K562 (cell line): ENCODE measurements at regions not wholly inside any gene's neighbourhood (a gene's known extent, or its start where the extent isn't known, plus 50 kb on each side); places are given as distances from the start of the nearest gene placed in this dataset.

Experiments used
- ATAC-seq: fragments of 200-7000 bp; cut with Tn5 transposase; 3 replicates; pipeline ENCODE4 v1.9.1; 2020; ENCODE audit warnings: moderate library complexity
- BruUV-seq: library from RNA; stranded (reverse); fragments of 400-500 nt; replicated peaks from 2 replicates; lab custom pipeline; 2021; lab: Mats Ljungman, UMichigan
- CTCF ChIA-PET: fragments of 300-600 bp; formaldehyde crosslinking; extraction: SDS; loops from one replicate; lab custom pipeline; 2021; ENCODE audit warnings: low intra/inter-chr PET ratio; lab: Yijun Ruan, JAX
- POLR2A ChIA-PET: fragments of 300-600, 350-650 bp; sonication (Branson Sonifier 250); formaldehyde crosslinking; extraction: SDS; loops from one replicate; lab custom pipeline; 2021; ENCODE audit warnings: antibody characterized with exemption, inconsistent platforms; lab: Yijun Ruan, JAX
- DNase-seq, 4 experiments: peaks; one replicate each; pipeline versions ENCODE4 v3.0.0 to v3.0.0-alpha.2; 2011 to 2018; ENCODE audit warnings: low spot score in 3 of 4, mixed read lengths in 3 of 4; ENCODE audit errors: extremely low read depth in 1 of 4
- FAIRE-seq: peaks from 2 replicates; lab custom pipeline; 2011; peaks lifted over from hg19 to GRCh38; lab: Jason Lieb, UNC
- H2AFZ ChIP-seq: 2 replicates; pipeline ENCODE4 v1.6.0; 2011; ENCODE audit warnings: low read depth, low read length, control low read depth, inconsistent platforms
- H3K27ac ChIP-seq: fragments of 200-600 bp; 3 replicates; pipeline ENCODE4 v1.8.0; 2011; ENCODE audit warnings: low read depth, mild to moderate bottlenecking, control low read depth, inconsistent platforms, low read length, moderate library complexity, mixed read lengths; ENCODE audit errors: extremely low read depth
- H3K27me3 ChIP-seq, 2 experiments: fragments of 300-600 bp in 1 of 2; 2 replicates in 1 of 2; 3 replicates in 1 of 2; pipeline versions ENCODE4 v1.6.0 to v1.8.0; 2011; ENCODE audit warnings: inconsistent platforms in 2 of 2, low read length in 2 of 2, mild to moderate bottlenecking in 1 of 2, mixed read lengths in 1 of 2, moderate library complexity in 1 of 2; ENCODE audit not compliant: control insufficient read depth in 2 of 2, insufficient read depth in 2 of 2
- H3K36me3 ChIP-seq: fragments of 300-600 bp; 3 replicates; pipeline ENCODE4 v1.8.0; 2011; ENCODE audit warnings: mild to moderate bottlenecking, low read length, inconsistent platforms; ENCODE audit not compliant: control insufficient read depth, insufficient read depth
- H3K4me1 ChIP-seq, 2 experiments: fragments of 200-600 bp in 1 of 2; replicated peaks in 1 of 2; 2 replicates in 1 of 2; 3 replicates in 1 of 2; pipeline versions ENCODE4 v1.5.1 to v1.8.0; 2011; ENCODE audit warnings: inconsistent platforms in 2 of 2, low read length in 2 of 2, mild to moderate bottlenecking in 1 of 2, mixed read lengths in 1 of 2, moderate library complexity in 1 of 2; ENCODE audit not compliant: control insufficient read depth in 2 of 2, insufficient read depth in 2 of 2
- H3K4me2 ChIP-seq: 2 replicates; pipeline ENCODE4 v1.6.1; 2011; ENCODE audit warnings: low read length, control low read depth, inconsistent platforms, mixed read lengths; ENCODE audit not compliant: insufficient read depth
- H3K4me3 ChIP-seq: fragments of 200-600 bp; sonication (generic), shearing (Covaris generic); 2 replicates; pipeline ENCODE4 v1.5.1; 2016; ENCODE audit warnings: control low read depth, inconsistent platforms
- H3K79me2 ChIP-seq: fragments of 200-600 bp; 3 replicates; pipeline ENCODE4 v1.8.0; 2011; ENCODE audit warnings: low read length, inconsistent platforms; ENCODE audit not compliant: control insufficient read depth, insufficient read depth
- H3K9ac ChIP-seq, 2 experiments: 2 replicates each; pipeline versions ENCODE4 v1.6.0 to v1.6.1; 2011; ENCODE audit warnings: low read depth in 2 of 2, low read length in 2 of 2, control low read depth in 1 of 2, inconsistent platforms in 1 of 2, mild to moderate bottlenecking in 1 of 2, mixed read lengths in 1 of 2; ENCODE audit not compliant: insufficient read depth in 1 of 2
- H3K9me1 ChIP-seq: one replicate; pipeline ENCODE4 v1.6.0; 2011; ENCODE audit warnings: inconsistent platforms, mild to moderate bottlenecking, low read length, moderate library complexity; ENCODE audit not compliant: control insufficient read depth, insufficient read depth
- H3K9me3 ChIP-seq: replicated peaks from 2 replicates; pipeline ENCODE4 v1.5.1; 2011; ENCODE audit warnings: low read depth, low read length, inconsistent platforms; ENCODE audit not compliant: control insufficient read depth, insufficient read depth
- H4K20me1 ChIP-seq: replicated peaks from 2 replicates; pipeline ENCODE4 v1.6.1; 2011; ENCODE audit warnings: low read length, inconsistent platforms, mixed read lengths; ENCODE audit not compliant: control insufficient read depth, insufficient read depth
- HOXB6 ChIP-seq: fragments of 250-450 bp; sonication (Bioruptor Pico); IDR thresholded peaks from 2 replicates; pipeline ENCODE4 v1.5.1; 2022; ENCODE audit warnings: mild to moderate bottlenecking, borderline replicate concordance
- KLF1 ChIP-seq: fragments of 450-650 bp; IDR thresholded peaks from 2 replicates; pipeline ENCODE4 v1.6.1; 2016; ENCODE audit warnings: missing genetic modification characterization, missing compliant biosample characterization
- MYBL2 ChIP-seq, 2 experiments: fragments of 450-650 bp in 1 of 2; sonication (generic) in 1 of 2; formaldehyde crosslinking in 1 of 2; IDR thresholded peaks; 2 replicates each; pipeline versions ENCODE4 v1.6.1 to v1.8.1; 2017 to 2022; ENCODE audit warnings: borderline replicate concordance in 1 of 2, inconsistent platforms in 1 of 2, low read depth in 1 of 2, mild to moderate bottlenecking in 1 of 2, missing genetic modification reagents in 1 of 2, moderate library complexity in 1 of 2
- RBM14 ChIP-seq: fragments of 200-400 bp; formaldehyde crosslinking; IDR thresholded peaks from 2 replicates; pipeline ENCODE4 v1.6.1; 2018; ENCODE audit warnings: low read depth, mild to moderate bottlenecking, low read length, moderate library complexity, borderline replicate concordance; ENCODE audit not compliant: insufficient read depth
- ZNF76 ChIP-seq: fragments of 250-450 bp; sonication (Bioruptor Pico); IDR thresholded peaks from 2 replicates; pipeline ENCODE4 v1.4.0; 2020; ENCODE audit warnings: mild to moderate bottlenecking, moderate library complexity, borderline replicate concordance
- ZSCAN29 ChIP-seq: fragments of 450-650 bp; IDR thresholded peaks from 2 replicates; pipeline ENCODE4 v1.6.1; 2017
- in situ Hi-C: fragments of 300-500 bp; cut with MboI; formaldehyde crosslinking; loops from 4 replicates; pipeline ENCODE4 v1.15.0; 2018; ENCODE audit warnings: inconsistent platforms, mixed read lengths
- intact Hi-C: fragments of 100-400 bp; cut with micrococcal nuclease; formaldehyde crosslinking; loops from 2 replicates; pipeline ENCODE4 v1.14.2; 2022
- TF ChIP-seq, protein P1 (sequence below), 3 experiments: fragments of 200-800 bp in 1 of 3; fragments of 250-450 bp in 1 of 3; fragments of 450-650 bp in 1 of 3; sonication (Bioruptor Pico) in 1 of 3; sonication (Bioruptor generic) in 1 of 3; formaldehyde crosslinking in 1 of 3; IDR thresholded peaks; 2 replicates each; pipeline versions ENCODE4 v1.6.1 to v1.8.0; 2016 to 2022; ENCODE audit warnings: mild to moderate bottlenecking in 2 of 3, missing genetic modification characterization in 2 of 3, missing compliant biosample characterization in 1 of 3, moderate library complexity in 1 of 3

- Histone ChIP-seq H3K4me1 (no peaks in the 10 kb centered on the region), H3K27me3 (no peaks in the 10 kb centered on the region), H4K20me1 (no peaks in the 10 kb centered on the region), H3K9ac (no peak overlapping the region), H3K27ac (no peak overlapping the region), H3K4me3 (no peak overlapping the region), H3K9me3 (no peaks in the 10 kb centered on the region), H2AFZ (no peak overlapping the region), H3K79me2 (no peaks in the 10 kb centered on the region), H3K4me2 (no peak overlapping the region), H3K9me1 (no peaks in the 10 kb centered on the region), H3K36me3 (no peaks in the 10 kb centered on the region)
- CTCF ChIA-PET: no interaction called here
- no TSS peak for BruUV-seq
- no peak for DNase-seq
- intact Hi-C loops: no loop called here
- FAIRE-seq: no peak
- in situ Hi-C loops: no loop called here
- POLR2A ChIA-PET: no interaction called here
- ATAC-seq: no peak
- TF ChIP-seq, protein P1, sequence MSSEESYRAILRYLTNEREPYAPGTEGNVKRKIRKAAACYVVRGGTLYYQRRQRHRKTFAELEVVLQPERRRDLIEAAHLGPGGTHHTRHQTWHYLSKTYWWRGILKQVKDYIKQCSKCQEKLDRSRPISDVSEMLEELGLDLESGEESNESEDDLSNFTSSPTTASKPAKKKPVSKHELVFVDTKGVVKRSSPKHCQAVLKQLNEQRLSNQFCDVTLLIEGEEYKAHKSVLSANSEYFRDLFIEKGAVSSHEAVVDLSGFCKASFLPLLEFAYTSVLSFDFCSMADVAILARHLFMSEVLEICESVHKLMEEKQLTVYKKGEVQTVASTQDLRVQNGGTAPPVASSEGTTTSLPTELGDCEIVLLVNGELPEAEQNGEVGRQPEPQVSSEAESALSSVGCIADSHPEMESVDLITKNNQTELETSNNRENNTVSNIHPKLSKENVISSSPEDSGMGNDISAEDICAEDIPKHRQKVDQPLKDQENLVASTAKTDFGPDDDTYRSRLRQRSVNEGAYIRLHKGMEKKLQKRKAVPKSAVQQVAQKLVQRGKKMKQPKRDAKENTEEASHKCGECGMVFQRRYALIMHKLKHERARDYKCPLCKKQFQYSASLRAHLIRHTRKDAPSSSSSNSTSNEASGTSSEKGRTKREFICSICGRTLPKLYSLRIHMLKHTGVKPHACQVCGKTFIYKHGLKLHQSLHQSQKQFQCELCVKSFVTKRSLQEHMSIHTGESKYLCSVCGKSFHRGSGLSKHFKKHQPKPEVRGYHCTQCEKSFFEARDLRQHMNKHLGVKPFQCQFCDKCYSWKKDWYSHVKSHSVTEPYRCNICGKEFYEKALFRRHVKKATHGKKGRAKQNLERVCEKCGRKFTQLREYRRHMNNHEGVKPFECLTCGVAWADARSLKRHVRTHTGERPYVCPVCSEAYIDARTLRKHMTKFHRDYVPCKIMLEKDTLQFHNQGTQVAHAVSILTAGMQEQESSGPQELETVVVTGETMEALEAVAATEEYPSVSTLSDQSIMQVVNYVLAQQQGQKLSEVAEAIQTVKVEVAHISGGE (CRISPR knock-in tag; IDR thresholded peaks at IDR 0.05): no peak
- TF ChIP-seq ZSCAN29 (no peak), ZNF76 (CRISPR knock-in tag) (no peak), RBM14 (no peak), KLF1 (no peak), MYBL2 (IDR thresholded peaks at IDR 0.05; ENCODE audit: low read depth) (no peak), MYBL2 (CRISPR knock-in tag; IDR thresholded peaks at IDR 0.05; ENCODE audit: borderline replicate concordance) (no peak), HOXB6 (CRISPR knock-in tag) (no peak)
These were observed 226.4 kb downstream of the DUSP10 start for GRCh38 chr1:221515496-221515895.
